ENCODE measurements at regions not wholly inside any gene's neighbourhood (a gene's known extent, or its start where the extent isn't known, plus 50 kb on each side); places are given as distances from the start of the nearest gene placed in this dataset.

DNA sequence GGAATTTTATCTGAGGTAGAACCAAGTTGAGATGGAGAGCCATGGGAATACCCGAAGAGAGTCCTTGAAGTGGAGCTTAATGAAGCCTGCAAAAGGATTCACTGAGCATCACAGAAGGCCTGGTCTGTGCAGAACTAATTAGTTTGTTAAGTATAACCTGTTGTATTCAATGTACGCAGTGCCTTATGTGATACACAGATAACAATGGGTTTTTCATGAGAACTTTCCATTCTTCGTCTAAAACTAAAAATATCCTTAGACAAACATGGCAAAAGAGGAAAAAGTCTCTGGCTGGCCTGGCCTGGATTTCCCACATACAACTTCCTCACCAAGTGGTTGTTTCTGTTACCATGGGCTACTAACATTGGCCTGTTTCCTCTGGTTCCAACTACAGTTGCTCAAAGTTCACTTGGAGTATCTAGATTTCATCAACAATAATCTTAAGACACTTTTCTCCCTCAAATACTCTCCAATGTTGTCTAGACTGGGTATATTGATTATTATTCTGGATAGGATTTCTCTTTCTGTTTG lies 237.6 kb upstream of the ZNF462 start:
- TF ChIP-seq, protein P1, sequence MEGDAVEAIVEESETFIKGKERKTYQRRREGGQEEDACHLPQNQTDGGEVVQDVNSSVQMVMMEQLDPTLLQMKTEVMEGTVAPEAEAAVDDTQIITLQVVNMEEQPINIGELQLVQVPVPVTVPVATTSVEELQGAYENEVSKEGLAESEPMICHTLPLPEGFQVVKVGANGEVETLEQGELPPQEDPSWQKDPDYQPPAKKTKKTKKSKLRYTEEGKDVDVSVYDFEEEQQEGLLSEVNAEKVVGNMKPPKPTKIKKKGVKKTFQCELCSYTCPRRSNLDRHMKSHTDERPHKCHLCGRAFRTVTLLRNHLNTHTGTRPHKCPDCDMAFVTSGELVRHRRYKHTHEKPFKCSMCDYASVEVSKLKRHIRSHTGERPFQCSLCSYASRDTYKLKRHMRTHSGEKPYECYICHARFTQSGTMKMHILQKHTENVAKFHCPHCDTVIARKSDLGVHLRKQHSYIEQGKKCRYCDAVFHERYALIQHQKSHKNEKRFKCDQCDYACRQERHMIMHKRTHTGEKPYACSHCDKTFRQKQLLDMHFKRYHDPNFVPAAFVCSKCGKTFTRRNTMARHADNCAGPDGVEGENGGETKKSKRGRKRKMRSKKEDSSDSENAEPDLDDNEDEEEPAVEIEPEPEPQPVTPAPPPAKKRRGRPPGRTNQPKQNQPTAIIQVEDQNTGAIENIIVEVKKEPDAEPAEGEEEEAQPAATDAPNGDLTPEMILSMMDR (IDR thresholded peaks at IDR 0.05): no peak
- no peak for TF ChIP-seq POLR2A (IDR thresholded peaks at IDR 0.05)
